HG02870 (cell line): ENCODE measurements at regions not wholly inside any gene's neighbourhood (a gene's known extent, or its start where the extent isn't known, plus 50 kb on each side); places are given as distances from the start of the nearest gene placed in this dataset.
"Not testable (repeated sequence)": the region's sequence is repeated elsewhere in the genome, so short reads cannot be mapped to it uniquely, and the experiment has no call there.

Experiments used
- ATAC-seq: cut with Tn5 transposase; IDR thresholded peaks from one replicate; pipeline ENCODE4 v1.9.1; 2021; ENCODE audit warnings: mild to moderate bottlenecking, moderate library complexity; ENCODE audit not compliant: unreplicated experiment

GRCh38 chr20:48246061-48246790 is 460.9 kb upstream of the SULF2 start:
- no peak for ATAC-seq

- no peak for ATAC-seq
Observed at GRCh38 chr20:48242623-48243022, 457.3 kb upstream of the SULF2 start.

GRCh38 chr20:48241482-48241881 is 456.2 kb upstream of the SULF2 start:
- ATAC-seq: no peak

- ATAC-seq: no peak
Observed at GRCh38 chr20:48238781-48239180, 453.5 kb upstream of the SULF2 start.

GRCh38 chr20:48238326-48238725 is 453.0 kb upstream of the SULF2 start:
- ATAC-seq: no peak

- no peak for ATAC-seq
Observed at GRCh38 chr20:48236000-48236970, 451.0 kb upstream of the SULF2 start.

- no peak for ATAC-seq
Observed at GRCh38 chr20:48234951-48235350, 449.7 kb upstream of the SULF2 start.

GRCh38 chr20:48231253-48231930 is 446.1 kb upstream of the SULF2 start:
- no peak for ATAC-seq

- ATAC-seq: no peak
Observed at GRCh38 chr20:48230216-48230615, 444.9 kb upstream of the SULF2 start.

- ATAC-seq: no peak
Observed at GRCh38 chr20:48227381-48227780, 442.1 kb upstream of the SULF2 start.

GRCh38 chr20:48226642-48227041 is 441.4 kb upstream of the SULF2 start:
- ATAC-seq: no peak

- no peak for ATAC-seq
Observed at GRCh38 chr20:48224533-48225050, 439.3 kb upstream of the SULF2 start.

GRCh38 chr20:48223715-48224114 is 438.4 kb upstream of the SULF2 start:
- no peak for ATAC-seq

- no peak for ATAC-seq
Observed at GRCh38 chr20:48222595-48223180, 437.4 kb upstream of the SULF2 start.

- no peak for ATAC-seq
Observed at GRCh38 chr20:48220033-48220633, 434.9 kb upstream of the SULF2 start.

GRCh38 chr20:48219306-48219705 is 434.0 kb upstream of the SULF2 start:
- no peak for ATAC-seq

- ATAC-seq: no peak
Observed at GRCh38 chr20:48217190-48217589, 431.9 kb upstream of the SULF2 start.

GRCh38 chr20:48215536-48215935 is 430.3 kb upstream of the SULF2 start:
- no peak for ATAC-seq

GRCh38 chr20:48214601-48215000 is 429.3 kb upstream of the SULF2 start:
- no peak for ATAC-seq

GRCh38 chr20:48213635-48214034 is 428.4 kb upstream of the SULF2 start:
- ATAC-seq: not testable (repeated sequence)
